Upper lobe of left lung (tissue), 6 donors: ENCODE measurements at regions not wholly inside any gene's neighbourhood (a gene's known extent, or its start where the extent isn't known, plus 50 kb on each side); places are given as distances from the start of the nearest gene placed in this dataset.

Experiments
- ATAC-seq, 2 donors: fragments of 200-7000 bp; cut with Tn5 transposase; one replicate each; pipeline ENCODE4 v1.9.1; 2022; ENCODE audit warnings: mild to moderate bottlenecking in 2 of 2, moderate library complexity in 2 of 2; ENCODE audit not compliant: low FRiP score in 2 of 2
- DNase-seq, 2 donors: peaks; one replicate each; pipeline ENCODE4 v3.0.0-alpha.2; 2019 to 2020
- H3K27ac ChIP-seq, 4 donors: fragments of 200-600 bp; sonication (generic); one replicate each; pipeline ENCODE4 v1.5.1; 2016 to 2019
- H3K27me3 ChIP-seq, 4 donors: fragments of 200-600 bp; sonication (generic); one replicate each; pipeline ENCODE4 v1.5.1; 2017 to 2019
- H3K36me3 ChIP-seq, 4 donors: fragments of 200-600 bp; sonication (generic); one replicate each; pipeline ENCODE4 v1.5.1; 2016 to 2019
- H3K4me1 ChIP-seq, 4 donors: fragments of 200-600 bp; sonication (generic); one replicate each; pipeline ENCODE4 v1.5.1; 2018 to 2019
- H3K4me3 ChIP-seq, 4 donors: fragments of 200-600 bp; sonication (generic); one replicate each; pipeline ENCODE4 v1.5.1; 2017 to 2019; ENCODE audit warnings: mild to moderate bottlenecking in 2 of 4, moderate library complexity in 1 of 4
- H3K9me3 ChIP-seq, 4 donors: fragments of 200-600 bp; sonication (generic); one replicate each; pipeline ENCODE4 v1.5.1; 2018 to 2019
- CTCF ChIP-seq, 6 experiments: fragments of 450-650 bp in 4 of 6; fragments of 200-600 bp in 2 of 6; sonication (generic) in 2 of 6; IDR thresholded peaks; one replicate each; pipeline ENCODE4 v1.5.1; 2016 to 2019; ENCODE audit warnings: antibody characterized with exemption in 6 of 6
- EP300 ChIP-seq, 4 donors: sonication (generic); formaldehyde crosslinking; IDR thresholded peaks; one replicate each; pipeline ENCODE4 v1.5.1; 2017; ENCODE audit warnings: antibody characterized with exemption in 4 of 4, control low read depth in 2 of 4
- POLR2A ChIP-seq, 4 donors: fragments of 450-650 bp; IDR thresholded peaks; one replicate each; pipeline ENCODE4 v1.5.1; 2016 to 2017; ENCODE audit warnings: antibody characterized with exemption in 4 of 4, mild to moderate bottlenecking in 2 of 4
- POLR2AphosphoS5 ChIP-seq, 2 donors: sonication (generic); formaldehyde crosslinking; IDR thresholded peaks; one replicate each; pipeline ENCODE4 v1.5.1; 2017; ENCODE audit warnings: antibody characterized with exemption in 2 of 2
- WGBS, 2 donors: methylation state at CpG; one replicate each; pipeline ENCODE4 v1.1.5; 2017 to 2018; 5-methylcytosine and 5-hydroxymethylcytosine counted together
- donor health status: DM: no; HTN: no; CAD: no; lungs with moderate emphysema.
- donor health status: DM: no; HTN: yes; CAD: no; lungs with severe emphysema.

- Histone ChIP-seq H3K36me3 (no peaks in the 10 kb centered on the region), H3K27ac (no peak overlapping the region), H3K9me3 (no peaks in the 10 kb centered on the region), H3K4me3 (no peak overlapping the region), H3K4me1 (no peaks in the 10 kb centered on the region), H3K27me3 (no peaks in the 10 kb centered on the region)
- TF ChIP-seq CTCF (IDR thresholded peaks at IDR 0.05), result no peak
- no peak for TF ChIP-seq POLR2AphosphoS5 (IDR thresholded peaks at IDR 0.05)
- TF ChIP-seq POLR2A (IDR thresholded peaks at IDR 0.05), result no peak
- no peak for TF ChIP-seq EP300 (IDR thresholded peaks at IDR 0.05)
- 78 to 80% methylated on average over 7 to 10 of the region's 10 CpGs for WGBS, 2 donors
- no peak for ATAC-seq
- no peak for DNase-seq
Observed at GRCh38 chr2:45283764-45284620, 274.7 kb upstream of the SIX2 start.

GRCh38 chr2:45282646-45283045 lies 273.4 kb upstream of the SIX2 start:
- ATAC-seq (no peak), DNase-seq (no peak)
- Histone ChIP-seq H3K27ac (no peak overlapping the region), H3K36me3 (no peaks in the 10 kb centered on the region), H3K9me3 (no peaks in the 10 kb centered on the region), H3K27me3 (no peaks in the 10 kb centered on the region), H3K4me1 (no peaks in the 10 kb centered on the region), H3K4me3 (no peak overlapping the region)
- no peak for TF ChIP-seq POLR2A (IDR thresholded peaks at IDR 0.05)
- TF ChIP-seq EP300 (IDR thresholded peaks at IDR 0.05), result no peak
- no peak for TF ChIP-seq CTCF (IDR thresholded peaks at IDR 0.05)
- WGBS, 2 donors, result 94 to 100% methylated on average over 1 to 2 of the region's 2 CpGs

- ATAC-seq (no peak), DNase-seq (no peak)
- 67 to 68% methylated on average over 6 to 7 of the region's 7 CpGs for WGBS, 2 donors
- Histone ChIP-seq H3K4me3 (no peak overlapping the region), H3K27me3 (no peaks in the 10 kb centered on the region), H3K9me3 (no peaks in the 10 kb centered on the region), H3K4me1 (no peaks in the 10 kb centered on the region), H3K27ac (no peak overlapping the region), H3K36me3 (no peaks in the 10 kb centered on the region)
- TF ChIP-seq EP300 (IDR thresholded peaks at IDR 0.05) (no peak), POLR2A (IDR thresholded peaks at IDR 0.05) (no peak), POLR2AphosphoS5 (IDR thresholded peaks at IDR 0.05) (no peak), CTCF (IDR thresholded peaks at IDR 0.05) (no peak)
Observed at GRCh38 chr2:45281311-45281710, 272.1 kb upstream of the SIX2 start.

- Histone ChIP-seq H3K4me3 (no peak overlapping the region), H3K27me3 (no peaks in the 10 kb centered on the region), H3K27ac (no peak overlapping the region), H3K4me1 (no peaks in the 10 kb centered on the region), H3K36me3 (no peaks in the 10 kb centered on the region), H3K9me3 (no peaks in the 10 kb centered on the region)
- WGBS, 2 donors, result 86 to 93% methylated on average over 17 to 18 of the region's 18 CpGs
- ATAC-seq (peak in 1 of 2 donors; percentile 8), DNase-seq (no peak)
- no peak for TF ChIP-seq EP300 (IDR thresholded peaks at IDR 0.05)
- no peak for TF ChIP-seq POLR2A (IDR thresholded peaks at IDR 0.05)
- no peak for TF ChIP-seq CTCF (IDR thresholded peaks at IDR 0.05)
- TF ChIP-seq POLR2AphosphoS5 (IDR thresholded peaks at IDR 0.05), result no peak
Observed at GRCh38 chr2:45280794-45281193, 271.5 kb upstream of the SIX2 start.

- TF ChIP-seq POLR2AphosphoS5 (IDR thresholded peaks at IDR 0.05) (no peak), CTCF (IDR thresholded peaks at IDR 0.05) (no peak), EP300 (IDR thresholded peaks at IDR 0.05) (no peak), POLR2A (IDR thresholded peaks at IDR 0.05) (no peak)
- DNase-seq (no peak), ATAC-seq (no peak)
- Histone ChIP-seq H3K27ac (no peak overlapping the region), H3K4me1 (no peaks in the 10 kb centered on the region), H3K36me3 (no peaks in the 10 kb centered on the region), H3K9me3 (no peaks in the 10 kb centered on the region), H3K4me3 (no peak overlapping the region), H3K27me3 (no peaks in the 10 kb centered on the region)
- 69 to 93% methylated on average over 2 of the region's 2 CpGs for WGBS, 2 donors
Observed at GRCh38 chr2:45279356-45279755, 270.1 kb upstream of the SIX2 start.
